Astrocyte (in vitro differentiated cells and primary cell): ENCODE measurements at regions not wholly inside any gene's neighbourhood (a gene's known extent, or its start where the extent isn't known, plus 50 kb on each side); places are given as distances from the start of the nearest gene placed in this dataset.

ENCODE experiments used
- DNase-seq: peaks from one replicate; pipeline ENCODE4 v3.0.0-alpha.2; 2010; ENCODE audit warnings: low read depth
- FAIRE-seq: peaks from 2 replicates; lab custom pipeline; 2011; peaks lifted over from hg19 to GRCh38; lab: Jason Lieb, UNC
- H2AFZ ChIP-seq: 2 replicates; pipeline ENCODE4 v1.6.0; 2012; ENCODE audit warnings: low read depth, low read length, inconsistent platforms
- H3K27ac ChIP-seq: 2 replicates; pipeline ENCODE4 v1.5.1; 2011; ENCODE audit warnings: low read depth, low read length, inconsistent platforms
- H3K27me3 ChIP-seq: 2 replicates; pipeline ENCODE4 v1.6.0; 2011; ENCODE audit warnings: low read length, inconsistent platforms; ENCODE audit not compliant: insufficient read depth
- H3K36me3 ChIP-seq: 2 replicates; pipeline ENCODE4 v1.5.1; 2011; ENCODE audit warnings: low read length, inconsistent platforms; ENCODE audit not compliant: insufficient read depth
- H3K4me1 ChIP-seq: 2 replicates; pipeline ENCODE4 v1.5.1; 2011; ENCODE audit warnings: low read length, inconsistent platforms; ENCODE audit not compliant: insufficient read depth
- H3K4me2 ChIP-seq: 2 replicates; pipeline ENCODE4 v1.6.0; 2012; ENCODE audit warnings: low read length, inconsistent platforms
- H3K4me3 ChIP-seq: 2 replicates; pipeline ENCODE4 v1.5.1; 2011; ENCODE audit warnings: low read depth, mild to moderate bottlenecking, low read length, inconsistent platforms; ENCODE audit not compliant: insufficient read depth
- H3K79me2 ChIP-seq: 2 replicates; pipeline ENCODE4 v1.6.0; 2012; ENCODE audit warnings: mild to moderate bottlenecking, low read length, inconsistent platforms; ENCODE audit not compliant: insufficient read depth
- H3K9ac ChIP-seq: 2 replicates; pipeline ENCODE4 v1.6.0; 2012; ENCODE audit warnings: mild to moderate bottlenecking, low read length, inconsistent platforms
- H3K9me3 ChIP-seq: 2 replicates; pipeline ENCODE4 v1.5.1; 2012; ENCODE audit warnings: low read depth, mild to moderate bottlenecking, low read length, inconsistent platforms; ENCODE audit not compliant: insufficient read depth
- H4K20me1 ChIP-seq: 2 replicates; pipeline ENCODE4 v1.6.0; 2012; ENCODE audit warnings: low read length, inconsistent platforms; ENCODE audit not compliant: insufficient read depth
- H3K27ac Mint-ChIP-seq: one replicate; pipeline ENCODE4 v1.8.0; 2021; ENCODE audit warnings: mild to moderate bottlenecking, mixed read lengths; ENCODE audit not compliant: unreplicated experiment
- H3K27me3 Mint-ChIP-seq: one replicate; pipeline ENCODE4 v1.8.0; 2021; ENCODE audit warnings: low read depth, mixed read lengths; ENCODE audit not compliant: unreplicated experiment
- H3K36me3 Mint-ChIP-seq: one replicate; pipeline ENCODE4 v1.8.0; 2021; ENCODE audit warnings: low read depth, mixed read lengths; ENCODE audit not compliant: unreplicated experiment
- H3K4me1 Mint-ChIP-seq: one replicate; pipeline ENCODE4 v1.8.0; 2021; ENCODE audit warnings: low read depth, mixed read lengths; ENCODE audit not compliant: unreplicated experiment
- H3K4me3 Mint-ChIP-seq: one replicate; pipeline ENCODE4 v1.8.0; 2021; ENCODE audit warnings: mild to moderate bottlenecking, moderate library complexity, mixed read lengths; ENCODE audit not compliant: unreplicated experiment
- H3K9me3 Mint-ChIP-seq: one replicate; pipeline ENCODE4 v1.8.0; 2021; ENCODE audit warnings: mild to moderate bottlenecking, mixed read lengths; ENCODE audit not compliant: unreplicated experiment
- EZH2 ChIP-seq: IDR thresholded peaks from 2 replicates; pipeline ENCODE4 v1.6.1; 2012; ENCODE audit warnings: mild to moderate bottlenecking, low read length, inconsistent platforms; ENCODE audit not compliant: insufficient read depth
- TF ChIP-seq, protein P1 (sequence below): IDR thresholded peaks from 2 replicates; pipeline ENCODE4 v1.5.1; 2011; ENCODE audit warnings: low read depth, mild to moderate bottlenecking, inconsistent platforms, low read length, moderate library complexity; ENCODE audit not compliant: insufficient read depth

DNA sequence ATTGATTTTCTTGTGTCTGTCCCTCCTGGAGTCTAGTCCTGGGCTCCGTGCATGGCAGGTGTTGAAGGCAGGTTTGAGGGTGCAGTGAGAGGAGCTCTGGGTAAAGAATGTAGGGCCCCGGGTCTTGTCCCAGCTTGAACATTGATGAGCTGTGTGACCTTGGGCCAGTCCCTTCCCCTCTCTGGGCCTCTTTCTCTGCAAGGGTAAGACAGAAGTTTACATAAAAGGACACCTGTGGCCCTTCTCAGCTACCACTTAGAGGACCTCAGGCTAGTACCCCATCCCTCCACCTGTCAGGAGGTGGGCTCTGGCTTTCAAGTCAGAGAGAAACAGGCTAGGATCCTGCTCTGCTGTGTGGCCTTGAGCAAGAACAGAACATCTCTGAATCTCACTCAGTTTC lies 55.3 kb upstream of the CTNNBL1 start:
- Mint-ChIP-seq H3K4me3 (no peak overlapping the region), H3K27me3 (peaks cover 58% of the 10 kb centered on the region), H3K36me3 (peaks cover 5% of the 10 kb centered on the region), H3K27ac (no peak overlapping the region), H3K4me1 (no peaks in the 10 kb centered on the region), H3K9me3 (peaks cover 24% of the 10 kb centered on the region)
- no peak overlapping the region for H3K4me3 ChIP-seq
- no peak overlapping the region for H3K4me2 ChIP-seq
- no peaks in the 10 kb centered on the region for H4K20me1 ChIP-seq
- no peaks in the 10 kb centered on the region for H3K79me2 ChIP-seq
- no peaks in the 10 kb centered on the region for H3K36me3 ChIP-seq
- no peaks in the 10 kb centered on the region for H3K4me1 ChIP-seq
- no peak for DNase-seq
- no peak overlapping the region for H2AFZ ChIP-seq
- no peak overlapping the region for H3K9ac ChIP-seq
- H3K9me3 ChIP-seq = peaks cover 19% of the 10 kb centered on the region
- no peak overlapping the region for H3K27ac ChIP-seq
- FAIRE-seq = no peak
- TF ChIP-seq, protein P1, sequence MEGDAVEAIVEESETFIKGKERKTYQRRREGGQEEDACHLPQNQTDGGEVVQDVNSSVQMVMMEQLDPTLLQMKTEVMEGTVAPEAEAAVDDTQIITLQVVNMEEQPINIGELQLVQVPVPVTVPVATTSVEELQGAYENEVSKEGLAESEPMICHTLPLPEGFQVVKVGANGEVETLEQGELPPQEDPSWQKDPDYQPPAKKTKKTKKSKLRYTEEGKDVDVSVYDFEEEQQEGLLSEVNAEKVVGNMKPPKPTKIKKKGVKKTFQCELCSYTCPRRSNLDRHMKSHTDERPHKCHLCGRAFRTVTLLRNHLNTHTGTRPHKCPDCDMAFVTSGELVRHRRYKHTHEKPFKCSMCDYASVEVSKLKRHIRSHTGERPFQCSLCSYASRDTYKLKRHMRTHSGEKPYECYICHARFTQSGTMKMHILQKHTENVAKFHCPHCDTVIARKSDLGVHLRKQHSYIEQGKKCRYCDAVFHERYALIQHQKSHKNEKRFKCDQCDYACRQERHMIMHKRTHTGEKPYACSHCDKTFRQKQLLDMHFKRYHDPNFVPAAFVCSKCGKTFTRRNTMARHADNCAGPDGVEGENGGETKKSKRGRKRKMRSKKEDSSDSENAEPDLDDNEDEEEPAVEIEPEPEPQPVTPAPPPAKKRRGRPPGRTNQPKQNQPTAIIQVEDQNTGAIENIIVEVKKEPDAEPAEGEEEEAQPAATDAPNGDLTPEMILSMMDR = no peak
- TF ChIP-seq EZH2 = no peak
- H3K27me3 ChIP-seq = peaks cover 21% of the 10 kb centered on the region

DNA sequence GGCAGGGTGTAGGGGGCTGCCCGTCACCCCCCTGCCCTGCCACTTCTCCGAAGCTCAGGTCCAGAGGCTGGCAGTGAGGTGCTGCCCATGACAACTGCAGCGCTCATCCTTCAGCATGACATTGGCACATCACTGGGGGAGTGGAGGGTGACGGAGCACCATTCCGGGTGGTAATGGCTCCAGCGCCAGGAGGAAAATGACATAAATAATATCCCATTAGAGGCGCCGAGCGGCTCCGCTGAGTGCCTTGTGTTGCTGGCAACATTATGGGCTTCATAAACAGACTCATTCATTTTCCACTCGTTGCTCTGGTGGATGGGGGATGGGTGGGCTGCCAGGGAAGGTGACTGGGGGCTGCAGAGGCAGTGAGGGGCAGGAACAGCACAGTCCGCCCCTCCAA lies 56.9 kb upstream of the CTNNBL1 start:
- H2AFZ ChIP-seq = no peak overlapping the region
- no peaks in the 10 kb centered on the region for H3K79me2 ChIP-seq
- Mint-ChIP-seq H3K4me3 (no peak overlapping the region), H3K27me3 (peaks cover 61% of the 10 kb centered on the region), H3K36me3 (peaks cover 5% of the 10 kb centered on the region), H3K9me3 (peaks cover 25% of the 10 kb centered on the region), H3K4me1 (no peaks in the 10 kb centered on the region), H3K27ac (no peak overlapping the region)
- DNase-seq = no peak
- no peaks in the 10 kb centered on the region for H3K36me3 ChIP-seq
- H4K20me1 ChIP-seq = no peaks in the 10 kb centered on the region
- TF ChIP-seq, protein P1 = no peak
- TF ChIP-seq EZH2 = no peak
- peaks cover 17% of the 10 kb centered on the region for H3K27me3 ChIP-seq
- no peak overlapping the region for H3K4me2 ChIP-seq
- H3K9ac ChIP-seq = no peak overlapping the region
- no peak for FAIRE-seq
- no peaks in the 10 kb centered on the region for H3K4me1 ChIP-seq
- H3K9me3 ChIP-seq = peaks cover 19% of the 10 kb centered on the region
- no peak overlapping the region for H3K4me3 ChIP-seq
- no peak overlapping the region for H3K27ac ChIP-seq

DNA sequence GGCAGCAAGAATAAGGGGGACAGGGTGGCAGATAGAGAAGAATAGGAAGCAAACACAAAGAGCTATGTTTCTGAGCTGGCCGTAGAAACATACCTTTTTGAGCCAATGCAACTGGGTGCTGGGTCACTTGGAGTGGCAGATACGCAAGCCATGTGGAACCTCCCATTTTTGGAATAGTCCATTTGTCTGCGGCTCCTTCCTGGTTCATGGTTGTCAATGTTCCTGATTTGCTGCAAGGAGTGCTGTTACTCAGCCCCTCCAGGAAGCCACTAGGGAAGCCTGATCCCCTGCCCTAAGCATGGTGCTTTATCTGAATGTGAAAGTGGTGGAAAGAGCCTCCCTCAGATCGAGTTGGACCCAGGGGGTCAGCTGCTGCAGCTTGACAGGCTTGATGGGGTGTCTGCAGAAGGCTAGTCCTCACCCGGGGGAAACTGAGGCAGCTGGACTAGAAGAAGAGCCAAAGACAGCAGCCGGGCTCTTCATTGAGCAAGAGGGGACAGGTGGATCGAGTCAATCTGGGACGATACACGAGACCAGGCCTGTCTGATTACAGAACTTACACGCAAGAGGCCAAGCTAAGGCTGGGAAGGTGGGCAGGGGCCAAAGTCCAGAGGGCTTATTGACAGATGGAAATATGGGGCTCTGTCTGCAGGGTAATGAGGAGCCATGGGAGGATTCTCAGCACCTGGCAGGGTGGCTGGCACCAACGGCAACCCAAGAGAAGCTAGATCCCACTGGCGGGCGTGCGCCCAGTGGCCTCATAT lies 57.4 kb upstream of the CTNNBL1 start:
- Histone ChIP-seq H3K79me2 (no peaks in the 10 kb centered on the region), H3K4me1 (no peaks in the 10 kb centered on the region), H3K4me2 (no peak overlapping the region), H3K9ac (no peak overlapping the region), H4K20me1 (no peaks in the 10 kb centered on the region), H2AFZ (no peak overlapping the region), H3K27ac (no peak overlapping the region), H3K4me3 (no peak overlapping the region), H3K9me3 (peaks cover 19% of the 10 kb centered on the region), H3K36me3 (no peaks in the 10 kb centered on the region), H3K27me3 (peaks cover 14% of the 10 kb centered on the region)
- Mint-ChIP-seq H3K9me3 (peaks cover 25% of the 10 kb centered on the region), H3K27ac (peak overlapping the region; percentile 26), H3K4me1 (no peaks in the 10 kb centered on the region), H3K36me3 (peaks cover 5% of the 10 kb centered on the region), H3K4me3 (no peak overlapping the region), H3K27me3 (peaks cover 58% of the 10 kb centered on the region)
- FAIRE-seq = no peak
- TF ChIP-seq, protein P1 = no peak
- no peak for TF ChIP-seq EZH2
- DNase-seq = no peak
